ENCODE measurements at regions not wholly inside any gene's neighbourhood (a gene's known extent, or its start where the extent isn't known, plus 50 kb on each side); places are given as distances from the start of the nearest gene placed in this dataset.

DNA sequence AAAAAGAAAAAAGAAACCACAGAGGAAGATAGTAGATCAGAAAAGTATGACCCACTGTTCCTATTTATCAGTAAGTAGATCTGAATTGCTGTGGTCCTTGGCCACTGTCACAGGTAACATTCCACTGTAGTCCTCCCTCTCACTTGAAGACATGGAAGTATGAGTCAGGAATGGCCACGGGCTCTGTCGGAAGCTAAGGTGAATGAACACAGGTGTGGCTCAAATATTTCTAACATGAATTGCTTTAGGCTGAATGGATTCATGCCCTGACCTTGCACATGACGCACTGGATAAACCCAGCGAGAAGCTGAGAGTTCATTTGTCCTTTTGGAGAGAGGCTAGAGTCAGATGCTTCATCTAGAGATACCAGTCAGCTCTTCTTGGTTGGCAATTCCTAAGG is 224.5 kb upstream of the SP8 start:
- ChIA-PET CTCF (no interaction called here), POLR2A (no interaction called here)
- no peak for DNase-seq (ENCODE audit: extremely low spot score)
- TF ChIP-seq, protein P1, sequence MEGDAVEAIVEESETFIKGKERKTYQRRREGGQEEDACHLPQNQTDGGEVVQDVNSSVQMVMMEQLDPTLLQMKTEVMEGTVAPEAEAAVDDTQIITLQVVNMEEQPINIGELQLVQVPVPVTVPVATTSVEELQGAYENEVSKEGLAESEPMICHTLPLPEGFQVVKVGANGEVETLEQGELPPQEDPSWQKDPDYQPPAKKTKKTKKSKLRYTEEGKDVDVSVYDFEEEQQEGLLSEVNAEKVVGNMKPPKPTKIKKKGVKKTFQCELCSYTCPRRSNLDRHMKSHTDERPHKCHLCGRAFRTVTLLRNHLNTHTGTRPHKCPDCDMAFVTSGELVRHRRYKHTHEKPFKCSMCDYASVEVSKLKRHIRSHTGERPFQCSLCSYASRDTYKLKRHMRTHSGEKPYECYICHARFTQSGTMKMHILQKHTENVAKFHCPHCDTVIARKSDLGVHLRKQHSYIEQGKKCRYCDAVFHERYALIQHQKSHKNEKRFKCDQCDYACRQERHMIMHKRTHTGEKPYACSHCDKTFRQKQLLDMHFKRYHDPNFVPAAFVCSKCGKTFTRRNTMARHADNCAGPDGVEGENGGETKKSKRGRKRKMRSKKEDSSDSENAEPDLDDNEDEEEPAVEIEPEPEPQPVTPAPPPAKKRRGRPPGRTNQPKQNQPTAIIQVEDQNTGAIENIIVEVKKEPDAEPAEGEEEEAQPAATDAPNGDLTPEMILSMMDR (IDR thresholded peaks at IDR 0.05; ENCODE audit: control extremely low read depth, extremely low read depth, low read depth, missing control alignments), result no peak

DNA sequence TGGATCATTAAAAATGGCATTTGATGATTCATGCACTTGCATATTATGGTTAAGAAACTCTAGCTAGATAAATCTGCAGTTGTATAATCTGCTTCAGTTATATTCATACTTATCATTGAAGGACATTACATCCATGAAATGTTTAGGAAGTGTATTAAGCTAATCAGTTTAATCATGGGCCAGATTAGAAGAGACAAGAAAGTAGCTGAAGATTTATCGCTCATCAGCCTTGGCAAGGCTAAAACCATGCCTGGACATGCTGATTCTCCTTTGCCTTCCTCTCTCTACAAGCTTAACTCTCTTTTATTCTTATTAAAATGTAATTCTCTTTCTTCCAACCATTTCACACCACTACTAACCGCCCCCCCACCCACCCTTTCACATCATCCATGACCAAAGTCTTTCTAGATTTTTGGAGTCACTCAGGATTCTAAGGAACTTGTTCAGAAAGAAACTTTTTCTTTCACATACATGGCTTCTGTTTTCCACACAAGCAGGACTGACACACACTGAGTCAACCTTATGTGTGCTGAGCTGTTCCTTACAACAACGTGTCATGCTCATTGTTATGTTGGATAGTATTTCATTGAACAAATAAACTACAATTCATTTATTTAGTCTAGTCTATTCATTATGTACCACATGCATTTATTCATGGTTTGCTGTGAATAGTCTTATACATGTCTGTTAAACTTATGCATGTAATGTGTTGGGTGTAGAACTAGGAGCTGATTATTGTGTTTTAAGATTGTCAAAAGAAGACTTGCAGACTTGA is 227.3 kb upstream of the SP8 start:
- ChIA-PET CTCF (interaction anchor here (1.0 to 2.0 kb wide), 3 partner anchors 10 to 33 kb away, joined by 3 to 5 read pairs (median 3); no protein-coding TSS in a partner anchor), POLR2A (no interaction called here)
- TF ChIP-seq, protein P1 (IDR thresholded peaks at IDR 0.05; ENCODE audit: control extremely low read depth, extremely low read depth, low read depth, missing control alignments), result no peak
- DNase-seq (ENCODE audit: extremely low spot score), result no peak

DNA sequence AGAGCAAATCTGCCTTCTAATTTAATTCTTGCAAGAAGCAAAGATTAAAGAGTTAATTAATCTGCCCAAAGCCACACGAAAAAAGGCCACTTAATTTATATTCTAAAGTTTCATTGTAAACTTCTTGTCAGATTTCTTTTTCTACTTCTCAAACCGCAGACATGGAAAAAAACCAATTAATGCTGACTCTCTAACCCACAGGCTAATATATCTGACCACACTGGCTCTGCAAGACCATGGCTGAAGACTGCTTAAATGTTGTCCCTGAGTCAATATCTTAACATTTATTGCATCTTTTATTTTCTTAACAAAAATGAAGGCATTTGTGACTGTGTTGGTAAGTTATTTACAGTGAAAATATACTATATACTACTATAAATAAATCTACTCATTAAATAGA is 234.0 kb upstream of the SP8 start:
- DNase-seq (ENCODE audit: extremely low spot score), result no peak
- POLR2A ChIA-PET, result no interaction called here
- TF ChIP-seq, protein P1 (IDR thresholded peaks at IDR 0.05; ENCODE audit: control extremely low read depth, extremely low read depth, low read depth, missing control alignments), result no peak
- CTCF ChIA-PET, result no interaction called here

DNA sequence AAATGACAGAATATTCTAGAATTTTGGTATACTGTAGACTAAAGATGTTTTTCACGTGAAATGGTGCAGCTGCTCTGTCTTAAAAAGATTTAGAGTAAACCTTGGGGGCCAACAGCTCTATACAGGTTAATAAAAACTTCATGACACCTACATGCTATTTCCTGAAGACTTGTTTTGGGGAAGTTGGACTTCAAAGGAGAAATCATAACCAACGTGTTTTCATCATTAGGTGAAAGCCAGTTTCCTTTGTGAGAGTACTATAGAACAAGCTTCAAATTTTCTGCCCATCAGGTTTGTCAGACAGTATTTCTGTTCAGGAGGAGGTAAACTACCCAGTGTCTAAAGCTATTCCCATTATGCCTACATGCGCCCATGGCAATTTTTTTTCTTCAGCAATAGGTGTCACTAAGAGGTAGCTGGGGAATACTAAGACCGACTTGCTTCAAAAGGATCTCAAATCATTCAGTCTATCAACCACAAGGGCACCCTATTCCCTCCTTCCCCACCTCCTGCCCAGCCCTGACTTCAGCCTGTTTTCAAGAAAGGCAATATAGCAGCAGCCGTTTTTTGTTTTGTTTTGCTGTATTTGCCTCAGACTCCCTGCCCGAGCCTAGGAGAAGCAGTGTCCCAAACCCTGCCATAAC is 237.3 kb upstream of the SP8 start:
- POLR2A ChIA-PET, result no interaction called here
- CTCF ChIA-PET, result interaction anchor here (1.1 to 1.4 kb wide), 2 partner anchors 10 to 19 kb away, joined by 3 read pairs; no protein-coding TSS in a partner anchor
- TF ChIP-seq, protein P1 (IDR thresholded peaks at IDR 0.05; ENCODE audit: control extremely low read depth, extremely low read depth, low read depth, missing control alignments), result no peak
- DNase-seq (ENCODE audit: extremely low spot score), result no peak

DNA sequence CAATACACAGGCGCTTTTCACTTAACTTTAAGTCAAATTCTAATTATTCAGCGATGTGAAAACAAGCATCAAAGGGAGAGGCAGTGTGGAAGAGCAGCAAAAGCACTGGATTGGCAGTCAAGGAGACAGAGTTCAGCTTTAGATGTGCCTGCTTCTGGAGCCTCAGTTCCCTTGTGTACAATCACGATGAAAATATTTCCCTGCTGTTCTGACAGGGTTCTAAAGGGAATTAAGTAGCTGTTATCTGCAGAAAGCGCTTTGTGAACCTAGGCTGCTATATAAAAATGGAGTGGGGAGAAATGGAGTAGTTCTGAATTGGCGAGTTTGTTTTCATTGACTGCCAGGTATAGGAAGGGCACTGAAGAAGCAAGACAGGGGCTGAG is 237.8 kb upstream of the SP8 start:
- no peak for DNase-seq (ENCODE audit: extremely low spot score)
- ChIA-PET CTCF (interaction anchor here (1.1 kb wide), 1 partner anchor 11 kb away, joined by 3 read pairs; no protein-coding TSS in a partner anchor), POLR2A (no interaction called here)
- TF ChIP-seq, protein P1 (IDR thresholded peaks at IDR 0.05; ENCODE audit: control extremely low read depth, extremely low read depth, low read depth, missing control alignments), result no peak

DNA sequence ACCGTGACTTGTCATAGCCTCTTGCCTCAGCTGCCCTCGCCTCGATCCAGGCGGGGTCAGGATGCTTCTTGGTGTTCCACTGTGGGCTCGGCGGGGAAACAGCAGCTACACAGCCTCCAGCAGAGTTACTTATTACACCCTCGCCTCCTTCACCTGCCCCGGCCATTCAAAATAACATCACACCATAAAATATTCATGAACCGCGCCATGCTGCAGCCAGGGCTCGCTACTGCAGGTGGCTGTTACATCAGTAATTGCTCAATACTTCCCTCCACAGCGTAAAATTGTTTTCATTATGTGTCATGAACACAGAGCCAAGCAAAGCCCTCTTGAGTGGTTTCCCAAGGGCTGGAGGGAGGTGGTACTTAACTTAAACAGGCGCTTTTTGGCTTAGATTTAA is 241.5 kb upstream of the SP8 start:
- CTCF ChIA-PET, result interaction anchor here (1.2 kb wide), 1 partner anchor 14 kb away, joined by 3 read pairs; no protein-coding TSS in a partner anchor
- TF ChIP-seq, protein P1 (IDR thresholded peaks at IDR 0.05; ENCODE audit: control extremely low read depth, extremely low read depth, low read depth, missing control alignments), result no peak
- POLR2A ChIA-PET, result no interaction called here
- DNase-seq (ENCODE audit: extremely low spot score), result no peak
